GM23338 (cell line): ENCODE measurements at regions not wholly inside any gene's neighbourhood (a gene's known extent, or its start where the extent isn't known, plus 50 kb on each side); places are given as distances from the start of the nearest gene placed in this dataset.

Experiments
- ATAC-seq: fragments of 200-7000 bp; cut with Tn5 transposase; 3 replicates; pipeline ENCODE4 v1.9.1; 2020
- DNase-seq: peaks from one replicate; pipeline ENCODE4 v3.0.0-alpha.2; 2015; ENCODE audit warnings: low spot score
- H2AFZ ChIP-seq: fragments of 200-600 bp; sonication (generic); 2 replicates; pipeline ENCODE4 v1.8.0; 2016; ENCODE audit warnings: antibody characterized with exemption, mild to moderate bottlenecking, moderate library complexity
- H3F3A ChIP-seq: fragments of 200-600 bp; sonication (generic); replicated peaks from 2 replicates; pipeline ENCODE4 v1.8.0; 2017; ENCODE audit warnings: antibody characterized with exemption, mixed run types, low read depth
- H3K27ac ChIP-seq: fragments of 200-600 bp; sonication (generic); 2 replicates; pipeline ENCODE4 v1.6.1; 2016; ENCODE audit warnings: low read depth
- H3K27me3 ChIP-seq: fragments of 200-600 bp; sonication (generic); 2 replicates; pipeline ENCODE4 v1.8.0; 2016; ENCODE audit warnings: mild to moderate bottlenecking, mixed run types, moderate library complexity; ENCODE audit not compliant: insufficient read depth
- H3K36me3 ChIP-seq: fragments of 200-600 bp; sonication (generic); 2 replicates; pipeline ENCODE4 v1.8.0; 2016; ENCODE audit warnings: mild to moderate bottlenecking; ENCODE audit not compliant: insufficient read depth
- H3K4me1 ChIP-seq: fragments of 200-600 bp; sonication (generic); 2 replicates; pipeline ENCODE4 v1.8.0; 2016; ENCODE audit warnings: mild to moderate bottlenecking, moderate library complexity; ENCODE audit not compliant: insufficient read depth
- H3K4me2 ChIP-seq: fragments of 200-600 bp; sonication (generic); 2 replicates; pipeline ENCODE4 v1.7.1; 2017; ENCODE audit warnings: mixed run types
- H3K4me3 ChIP-seq: fragments of 200-600 bp; sonication (generic); 2 replicates; pipeline ENCODE4 v1.6.1; 2016; ENCODE audit warnings: mixed run types
- H3K79me2 ChIP-seq: fragments of 200-600 bp; sonication (generic); replicated peaks from 2 replicates; pipeline ENCODE4 v1.8.0; 2017; ENCODE audit warnings: mild to moderate bottlenecking; ENCODE audit not compliant: insufficient read depth
- H3K9me2 ChIP-seq: fragments of 200-600 bp; sonication (generic); 2 replicates; pipeline ENCODE4 v1.8.0; 2017; ENCODE audit not compliant: insufficient read depth
- H4K20me1 ChIP-seq: fragments of 200-600 bp; sonication (generic); replicated peaks from 2 replicates; pipeline ENCODE4 v1.8.0; 2017; ENCODE audit warnings: mild to moderate bottlenecking; ENCODE audit not compliant: insufficient read depth
- H3K27ac Mint-ChIP-seq: 2 replicates; pipeline ENCODE4 v1.8.0; 2020; ENCODE audit warnings: inconsistent platforms, mild to moderate bottlenecking, moderate library complexity, mixed read lengths
- H3K27me3 Mint-ChIP-seq: 3 replicates; pipeline ENCODE4 v1.8.0; 2022; ENCODE audit warnings: low read depth, mild to moderate bottlenecking, moderate library complexity, mixed read lengths, inconsistent platforms; ENCODE audit not compliant: insufficient read depth, poor library complexity
- H3K36me3 Mint-ChIP-seq: 3 replicates; pipeline ENCODE4 v1.8.0; 2021; ENCODE audit warnings: low read depth, mild to moderate bottlenecking, inconsistent platforms, moderate library complexity, mixed read lengths
- H3K4me1 Mint-ChIP-seq: 3 replicates; pipeline ENCODE4 v1.8.0; 2020; ENCODE audit warnings: mild to moderate bottlenecking, inconsistent platforms, mixed read lengths
- H3K4me3 Mint-ChIP-seq: 3 replicates; pipeline ENCODE4 v1.8.0; 2021; ENCODE audit warnings: moderate library complexity, mild to moderate bottlenecking, inconsistent platforms, mixed read lengths
- H3K9me3 Mint-ChIP-seq: 3 replicates; pipeline ENCODE4 v1.8.0; 2020; ENCODE audit warnings: moderate library complexity, mild to moderate bottlenecking, inconsistent platforms, mixed read lengths
- CREB1 ChIP-seq: fragments of 250-450 bp; sonication (Bioruptor Pico); IDR thresholded peaks from 2 replicates; pipeline ENCODE4 v1.5.0; 2020; ENCODE audit warnings: low read depth, mild to moderate bottlenecking, moderate library complexity
- CTCF ChIP-seq, 2 experiments: fragments of 200-600 bp in 1 of 2; sonication (generic) in 1 of 2; conservative IDR thresholded peaks; 2 replicates each; pipeline versions ENCODE4 v1.5.1 to v1.6.1; 2016 to 2017; ENCODE audit warnings: antibody characterized with exemption in 2 of 2, low read depth in 2 of 2, mild to moderate bottlenecking in 2 of 2, moderate library complexity in 1 of 2
- EZH2phosphoT487 ChIP-seq: fragments of 200-600 bp; sonication (generic); IDR thresholded peaks from one replicate; pipeline ENCODE4 v1.8.1; 2018; ENCODE audit warnings: antibody characterized with exemption; ENCODE audit not compliant: unreplicated experiment
- POLR2AphosphoS5 ChIP-seq: IDR thresholded peaks from 2 replicates; pipeline ENCODE4 v1.6.1; 2016; ENCODE audit warnings: antibody characterized with exemption, low read depth
- REST ChIP-seq: IDR thresholded peaks from one replicate; pipeline ENCODE4 v1.6.1; 2018; ENCODE audit warnings: antibody characterized with exemption; ENCODE audit not compliant: unreplicated experiment
- STAT1 ChIP-seq: IDR thresholded peaks from one replicate; pipeline ENCODE4 v1.6.1; 2016; ENCODE audit warnings: antibody characterized with exemption; ENCODE audit not compliant: unreplicated experiment
- ZNF114 ChIP-seq: fragments of 250-450 bp; sonication (Bioruptor Pico); IDR thresholded peaks from 2 replicates; pipeline ENCODE4 v1.5.0; 2020; ENCODE audit warnings: mild to moderate bottlenecking, moderate library complexity
- TF ChIP-seq, protein P1 (sequence below): IDR thresholded peaks from 2 replicates; pipeline ENCODE4 v1.6.1; 2016; ENCODE audit warnings: antibody characterized with exemption

- Histone ChIP-seq H3K79me2 (no peaks in the 10 kb centered on the region), H3K4me3 (no peak overlapping the region), H2AFZ (no peak overlapping the region), H3K27ac (no peak overlapping the region), H3K4me1 (peaks cover 26% of the 10 kb centered on the region), H3K4me2 (no peak overlapping the region), H3K27me3 (no peaks in the 10 kb centered on the region), H3F3A (no peaks in the 10 kb centered on the region), H4K20me1 (no peaks in the 10 kb centered on the region), H3K36me3 (no peaks in the 10 kb centered on the region), H3K9me2 (0 out of 2 replicates have a peak, but pooled peaks cover 2% of the 10 kb centered on the region)
- Mint-ChIP-seq H3K27me3 (no peaks in the 10 kb centered on the region), H3K4me3 (no peak overlapping the region), H3K4me1 (peaks cover 38% of the 10 kb centered on the region), H3K36me3 (no peaks in the 10 kb centered on the region), H3K9me3 (no peaks in the 10 kb centered on the region), H3K27ac (no peak overlapping the region)
- no peak for ATAC-seq
- DNase-seq, result no peak
- TF ChIP-seq, protein P1, sequence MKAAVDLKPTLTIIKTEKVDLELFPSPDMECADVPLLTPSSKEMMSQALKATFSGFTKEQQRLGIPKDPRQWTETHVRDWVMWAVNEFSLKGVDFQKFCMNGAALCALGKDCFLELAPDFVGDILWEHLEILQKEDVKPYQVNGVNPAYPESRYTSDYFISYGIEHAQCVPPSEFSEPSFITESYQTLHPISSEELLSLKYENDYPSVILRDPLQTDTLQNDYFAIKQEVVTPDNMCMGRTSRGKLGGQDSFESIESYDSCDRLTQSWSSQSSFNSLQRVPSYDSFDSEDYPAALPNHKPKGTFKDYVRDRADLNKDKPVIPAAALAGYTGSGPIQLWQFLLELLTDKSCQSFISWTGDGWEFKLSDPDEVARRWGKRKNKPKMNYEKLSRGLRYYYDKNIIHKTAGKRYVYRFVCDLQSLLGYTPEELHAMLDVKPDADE, result no peak
- TF ChIP-seq EZH2phosphoT487 (no peak), ZNF114 (no peak)
These were observed 349.0 kb upstream of the NAV3 start for GRCh38 chr12:77481687-77482086.

DNA sequence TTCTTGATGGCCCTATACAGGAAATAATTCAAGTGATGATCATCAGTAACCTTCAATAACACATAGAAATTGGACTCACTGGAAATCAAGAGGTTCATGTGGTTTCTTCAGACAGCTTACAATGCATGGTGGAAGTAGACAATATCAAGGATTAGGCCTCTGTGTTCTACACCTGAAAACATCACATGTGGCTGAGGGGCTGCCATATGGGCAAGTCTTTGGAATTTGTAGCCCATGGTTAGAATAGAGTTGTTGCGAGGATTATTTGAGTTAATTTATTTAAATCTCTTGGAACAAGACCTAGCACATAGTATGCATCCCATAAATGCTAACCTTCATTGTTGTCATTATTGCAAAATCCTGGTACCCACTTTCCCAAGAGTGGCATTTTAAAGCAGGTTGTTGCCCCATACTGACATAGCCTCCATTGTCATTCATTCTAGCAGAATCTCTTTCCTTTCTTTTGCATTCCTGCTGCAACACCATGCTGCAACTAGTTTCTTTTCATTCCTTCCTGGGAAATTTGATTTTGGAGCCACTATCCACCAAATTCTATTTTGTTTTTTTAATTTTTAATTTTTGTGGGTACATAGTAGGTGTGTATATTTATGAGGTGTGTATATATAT is 352.7 kb upstream of the NAV3 start:
- Mint-ChIP-seq H3K27ac (no peak overlapping the region; the same call in 1 of the 2 replicates), H3K4me1 (peaks cover 24% of the 10 kb centered on the region), H3K36me3 (no peaks in the 10 kb centered on the region), H3K9me3 (no peaks in the 10 kb centered on the region), H3K4me3 (no peak overlapping the region), H3K27me3 (no peaks in the 10 kb centered on the region)
- Histone ChIP-seq H2AFZ (no peak overlapping the region), H3K9me2 (0 out of 2 replicates have a peak, but pooled peaks cover 2% of the 10 kb centered on the region), H3F3A (no peaks in the 10 kb centered on the region), H3K27ac (peak overlapping the region; percentile 6; the same call in 1 of the 2 replicates), H3K79me2 (no peaks in the 10 kb centered on the region), H3K27me3 (no peaks in the 10 kb centered on the region), H4K20me1 (no peaks in the 10 kb centered on the region), H3K4me2 (0 out of 2 replicates have a peak overlapping the region, but pooled peaks have one; percentile 0), H3K4me3 (no peak overlapping the region), H3K36me3 (no peaks in the 10 kb centered on the region), H3K4me1 (peaks cover 12% of the 10 kb centered on the region)
- DNase-seq (peak; percentile 69), ATAC-seq (peak; percentile 88)
- TF ChIP-seq, protein P1, result no peak
- TF ChIP-seq CTCF (conservative IDR thresholded peaks at IDR 0.05; ENCODE audit: low read depth in 2 of 2), result no peak
- TF ChIP-seq REST, result no peak
- no peak for TF ChIP-seq POLR2AphosphoS5
- TF ChIP-seq CREB1 (CRISPR knock-in tag), result no peak
- TF ChIP-seq STAT1, result no peak
